ENCODE measurements at regions not wholly inside any gene's neighbourhood (a gene's known extent, or its start where the extent isn't known, plus 50 kb on each side); places are given as distances from the start of the nearest gene placed in this dataset.

DNA sequence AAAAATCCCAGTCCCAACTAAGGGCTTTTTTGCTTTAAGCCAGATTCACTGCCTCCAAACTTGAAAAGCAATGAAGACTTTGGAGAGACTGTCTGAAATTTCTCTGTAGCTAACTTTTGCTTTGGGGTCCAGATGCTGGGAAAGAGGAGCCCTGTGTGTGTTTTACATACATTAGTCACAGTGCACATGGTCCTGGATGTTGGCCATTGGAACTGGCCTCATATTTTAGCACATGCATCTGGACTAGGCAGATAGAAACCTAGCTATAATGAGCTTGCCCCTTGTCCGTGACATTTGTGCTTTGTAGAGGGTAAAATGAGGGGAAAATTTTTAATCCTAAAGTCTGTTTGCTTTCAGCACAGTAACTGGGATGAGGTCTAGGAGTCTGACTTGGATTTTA lies 421.7 kb downstream of the CDK5RAP2 start:
- Histone ChIP-seq H3K36me3 (no peaks in the 10 kb centered on the region), H3K27me3 (no peaks in the 10 kb centered on the region), H3K4me3 (no peak overlapping the region), H3K27ac (no peak overlapping the region), H3K9me3 (no peaks in the 10 kb centered on the region), H3K4me1 (no peaks in the 10 kb centered on the region)
- 67 to 91% methylated on average over 1 of the region's 1 CpG for WGBS, 2 donors (ENCODE audit: low coverage in 1 of 2)
- intact Hi-C loops (cut with DNase I; ENCODE audit: low total_unique reads), result loop anchor here (10.0 kb wide), 1 partner anchor 1487 kb away; no protein-coding TSS in a partner anchor
- no peak for DNase-seq
- in situ Hi-C loops (cut with MboI; ENCODE audit: low pct_ligation_motif_present in 1 of 4, low pct_unique_long_range_greater_than_20kb in 1 of 4, low sequenced_read_pairs in 3 of 4), result no loop called here
- no peak for TF ChIP-seq POLR2AphosphoS5 (IDR thresholded peaks at IDR 0.05)
- TF ChIP-seq, protein P1, sequence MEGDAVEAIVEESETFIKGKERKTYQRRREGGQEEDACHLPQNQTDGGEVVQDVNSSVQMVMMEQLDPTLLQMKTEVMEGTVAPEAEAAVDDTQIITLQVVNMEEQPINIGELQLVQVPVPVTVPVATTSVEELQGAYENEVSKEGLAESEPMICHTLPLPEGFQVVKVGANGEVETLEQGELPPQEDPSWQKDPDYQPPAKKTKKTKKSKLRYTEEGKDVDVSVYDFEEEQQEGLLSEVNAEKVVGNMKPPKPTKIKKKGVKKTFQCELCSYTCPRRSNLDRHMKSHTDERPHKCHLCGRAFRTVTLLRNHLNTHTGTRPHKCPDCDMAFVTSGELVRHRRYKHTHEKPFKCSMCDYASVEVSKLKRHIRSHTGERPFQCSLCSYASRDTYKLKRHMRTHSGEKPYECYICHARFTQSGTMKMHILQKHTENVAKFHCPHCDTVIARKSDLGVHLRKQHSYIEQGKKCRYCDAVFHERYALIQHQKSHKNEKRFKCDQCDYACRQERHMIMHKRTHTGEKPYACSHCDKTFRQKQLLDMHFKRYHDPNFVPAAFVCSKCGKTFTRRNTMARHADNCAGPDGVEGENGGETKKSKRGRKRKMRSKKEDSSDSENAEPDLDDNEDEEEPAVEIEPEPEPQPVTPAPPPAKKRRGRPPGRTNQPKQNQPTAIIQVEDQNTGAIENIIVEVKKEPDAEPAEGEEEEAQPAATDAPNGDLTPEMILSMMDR (IDR thresholded peaks at IDR 0.05), result no peak
- no peak for TF ChIP-seq EP300 (IDR thresholded peaks at IDR 0.05; ENCODE audit: low read depth)
- no peak for TF ChIP-seq POLR2A (IDR thresholded peaks at IDR 0.05)

DNA sequence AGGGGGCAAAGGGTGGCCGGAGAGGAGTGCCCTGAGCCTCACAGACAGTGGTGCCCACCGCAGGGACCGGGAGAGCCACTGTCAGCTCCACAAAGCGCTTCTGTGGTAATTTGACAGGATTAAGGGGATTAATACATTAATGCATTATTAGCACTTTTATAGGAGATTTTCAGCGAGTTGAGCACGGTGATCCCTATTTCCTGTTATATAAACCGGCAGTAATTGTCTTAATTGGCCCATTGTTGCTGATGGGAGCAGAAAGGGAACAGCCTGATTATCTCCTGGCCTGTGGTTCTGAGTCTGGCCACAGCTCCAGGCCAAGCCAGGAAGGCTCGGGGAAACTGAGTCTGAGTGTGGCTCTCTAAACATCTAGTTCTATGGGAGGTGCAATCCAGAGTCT lies 423.6 kb downstream of the CDK5RAP2 start:
- no peaks in the 10 kb centered on the region for H3K36me3 ChIP-seq
- 56% methylated on average over 8 of the region's 8 CpGs; no CpG with 5 or more reads in 1 of the 2 donors for WGBS, 2 donors (ENCODE audit: low coverage in 1 of 2)
- H3K9me3 ChIP-seq, result no peaks in the 10 kb centered on the region
- H3K4me1 ChIP-seq, result no peaks in the 10 kb centered on the region
- H3K27me3 ChIP-seq, result no peaks in the 10 kb centered on the region
- H3K4me3 ChIP-seq, result no peak overlapping the region
- no peak for DNase-seq
- no peak for TF ChIP-seq EP300 (IDR thresholded peaks at IDR 0.05; ENCODE audit: low read depth)
- intact Hi-C loops (cut with DNase I; ENCODE audit: low total_unique reads), result loop anchor here (10.0 kb wide), 1 partner anchor 1488 kb away; no protein-coding TSS in a partner anchor
- in situ Hi-C loops (cut with MboI; ENCODE audit: low pct_ligation_motif_present in 1 of 4, low pct_unique_long_range_greater_than_20kb in 1 of 4, low sequenced_read_pairs in 3 of 4), result no loop called here
- no peak overlapping the region for H3K27ac ChIP-seq

DNA sequence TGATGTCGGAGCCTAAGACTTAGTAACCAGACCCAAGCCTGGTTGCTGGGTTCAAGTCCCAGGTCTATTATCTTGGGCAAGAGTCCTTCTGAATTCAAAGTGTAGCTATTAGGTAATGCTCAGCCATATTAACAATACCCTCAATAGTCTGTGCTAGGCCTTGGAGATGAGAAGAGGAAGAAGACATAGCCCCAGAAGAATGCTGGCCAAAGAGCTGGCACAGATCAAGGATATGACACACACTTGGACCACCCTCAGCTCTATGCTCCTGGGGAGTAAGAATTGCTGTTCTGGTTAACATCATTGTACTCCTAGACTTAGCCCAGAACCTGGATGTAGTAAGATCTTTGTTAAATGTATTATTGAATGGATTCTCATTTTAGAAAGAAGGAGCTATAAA lies 426.7 kb downstream of the CDK5RAP2 start:
- in situ Hi-C loops (cut with MboI; ENCODE audit: low pct_ligation_motif_present in 1 of 4, low pct_unique_long_range_greater_than_20kb in 1 of 4, low sequenced_read_pairs in 3 of 4), result no loop called here
- DNase-seq, result no peak
- H3K36me3 ChIP-seq, result no peaks in the 10 kb centered on the region
- H3K9me3 ChIP-seq, result no peaks in the 10 kb centered on the region
- TF ChIP-seq, protein P1 (IDR thresholded peaks at IDR 0.05), result no peak
- TF ChIP-seq POLR2A (IDR thresholded peaks at IDR 0.05), result no peak
- no peak for TF ChIP-seq EP300 (IDR thresholded peaks at IDR 0.05; ENCODE audit: low read depth)
- no peak for TF ChIP-seq POLR2AphosphoS5 (IDR thresholded peaks at IDR 0.05)
- no peak overlapping the region for H3K27ac ChIP-seq
- no peak overlapping the region for H3K4me3 ChIP-seq
- intact Hi-C loops (cut with DNase I; ENCODE audit: low total_unique reads), result loop anchor here (10.0 kb wide), 1 partner anchor 1492 kb away; no protein-coding TSS in a partner anchor
- H3K27me3 ChIP-seq, result no peaks in the 10 kb centered on the region
- 88 to 94% methylated on average over 1 of the region's 1 CpG for WGBS, 2 donors (ENCODE audit: low coverage in 1 of 2)
- H3K4me1 ChIP-seq, result no peaks in the 10 kb centered on the region

DNA sequence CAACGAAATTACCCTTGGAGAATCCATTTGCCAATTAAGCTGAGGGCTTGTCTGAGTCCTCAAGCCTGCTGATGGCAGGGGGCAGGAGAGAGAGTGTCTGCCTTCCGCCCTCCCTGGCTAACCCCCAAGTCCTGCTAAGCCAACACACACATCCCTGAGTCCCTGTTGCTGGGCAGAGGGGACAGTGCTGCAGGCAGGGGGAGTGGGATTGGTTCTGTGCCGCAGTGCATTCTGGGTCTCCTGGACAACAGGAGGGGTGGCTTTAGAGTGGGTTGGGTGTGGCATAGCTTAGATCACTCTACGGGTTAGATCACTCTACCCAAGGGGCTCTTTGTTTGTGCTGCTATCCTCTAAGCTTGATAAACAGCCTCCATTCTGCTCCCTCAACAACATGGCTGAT lies 427.7 kb downstream of the CDK5RAP2 start:
- no peak overlapping the region for H3K4me3 ChIP-seq
- no peak for DNase-seq
- H3K27ac ChIP-seq, result no peak overlapping the region
- intact Hi-C loops (cut with DNase I; ENCODE audit: low total_unique reads) (loop anchor here (10.0 kb wide), 1 partner anchor 1493 kb away; no protein-coding TSS in a partner anchor), in situ Hi-C loops (cut with MboI; ENCODE audit: low pct_ligation_motif_present in 1 of 4, low pct_unique_long_range_greater_than_20kb in 1 of 4, low sequenced_read_pairs in 3 of 4) (no loop called here)
- H3K36me3 ChIP-seq, result no peaks in the 10 kb centered on the region
- 62% methylated on average over 4 of the region's 4 CpGs; no CpG with 5 or more reads in 1 of the 2 donors for WGBS, 2 donors (ENCODE audit: low coverage in 1 of 2)
- H3K9me3 ChIP-seq, result no peaks in the 10 kb centered on the region
- no peaks in the 10 kb centered on the region for H3K4me1 ChIP-seq
- no peaks in the 10 kb centered on the region for H3K27me3 ChIP-seq
- TF ChIP-seq EP300 (IDR thresholded peaks at IDR 0.05; ENCODE audit: low read depth) (no peak), POLR2A (IDR thresholded peaks at IDR 0.05) (no peak), POLR2AphosphoS5 (IDR thresholded peaks at IDR 0.05) (no peak)
- TF ChIP-seq, protein P1 (IDR thresholded peaks at IDR 0.05), result no peak

DNA sequence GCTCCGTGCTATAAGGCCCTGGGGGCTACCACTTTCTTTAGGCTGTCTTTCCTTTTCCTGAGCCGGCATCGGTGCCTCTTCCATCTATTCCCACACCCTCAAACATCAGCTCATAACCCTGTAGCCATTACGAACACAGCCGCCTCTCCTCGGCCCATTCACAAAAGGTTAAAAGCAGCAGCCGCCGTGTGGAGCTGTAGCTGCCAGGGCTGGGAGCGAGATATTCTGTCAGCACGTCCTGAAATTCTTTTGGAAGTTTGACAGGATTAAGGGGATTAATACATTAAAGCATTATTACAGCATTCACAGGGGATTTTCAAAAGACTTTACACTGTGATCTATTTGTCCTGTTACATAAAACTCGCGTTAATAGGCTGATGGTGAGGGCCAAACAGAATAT lies 428.2 kb downstream of the CDK5RAP2 start:
- no peak overlapping the region for H3K27ac ChIP-seq
- H3K27me3 ChIP-seq, result no peaks in the 10 kb centered on the region
- no peak overlapping the region for H3K4me3 ChIP-seq
- intact Hi-C loops (cut with DNase I; ENCODE audit: low total_unique reads), result loop anchor here (10.0 kb wide), 1 partner anchor 1493 kb away; no protein-coding TSS in a partner anchor
- TF ChIP-seq, protein P1 (IDR thresholded peaks at IDR 0.05), result no peak
- TF ChIP-seq POLR2A (IDR thresholded peaks at IDR 0.05) (no peak), POLR2AphosphoS5 (IDR thresholded peaks at IDR 0.05) (no peak), EP300 (IDR thresholded peaks at IDR 0.05; ENCODE audit: low read depth) (no peak)
- H3K4me1 ChIP-seq, result no peaks in the 10 kb centered on the region
- 78 to 81% methylated on average over 7 to 12 of the region's 12 CpGs for WGBS, 2 donors (ENCODE audit: low coverage in 1 of 2)
- no peaks in the 10 kb centered on the region for H3K9me3 ChIP-seq
- no peak for DNase-seq
- no peaks in the 10 kb centered on the region for H3K36me3 ChIP-seq
- in situ Hi-C loops (cut with MboI; ENCODE audit: low pct_ligation_motif_present in 1 of 4, low pct_unique_long_range_greater_than_20kb in 1 of 4, low sequenced_read_pairs in 3 of 4), result no loop called here
